Type B pancreatic cell (in vitro differentiated cells): ENCODE measurements at regions not wholly inside any gene's neighbourhood (a gene's known extent, or its start where the extent isn't known, plus 50 kb on each side); places are given as distances from the start of the nearest gene placed in this dataset.

Experiments
- DNase-seq: peaks from one replicate; pipeline ENCODE4 v3.0.0; 2021; ENCODE audit warnings: mixed read lengths; ENCODE audit not compliant: unreplicated experiment; ENCODE audit errors: extremely low spot score
- H3K27ac Mint-ChIP-seq: 2 replicates; pipeline ENCODE4 v1.8.0; 2021; ENCODE audit warnings: mild to moderate bottlenecking, mixed read lengths
- H3K27me3 Mint-ChIP-seq: 2 replicates; pipeline ENCODE4 v1.8.0; 2021; ENCODE audit warnings: mixed read lengths
- H3K36me3 Mint-ChIP-seq: 2 replicates; pipeline ENCODE4 v1.8.0; 2021; ENCODE audit warnings: mixed read lengths
- H3K4me1 Mint-ChIP-seq: one replicate; pipeline ENCODE4 v1.8.0; 2021; ENCODE audit warnings: mixed read lengths; ENCODE audit not compliant: unreplicated experiment
- H3K4me3 Mint-ChIP-seq: 2 replicates; pipeline ENCODE4 v1.8.0; 2021; ENCODE audit warnings: mild to moderate bottlenecking, mixed read lengths
- H3K9me3 Mint-ChIP-seq: 2 replicates; pipeline ENCODE4 v1.8.0; 2021; ENCODE audit warnings: mixed read lengths
- TF ChIP-seq, protein P1 (sequence below): fragments of 200-600 bp; sonication (generic); conservative IDR thresholded peaks from 2 replicates; pipeline ENCODE4 v1.5.0; 2021; ENCODE audit warnings: antibody characterized with exemption, mild to moderate bottlenecking

GRCh38 chr12:127984386-127985055 is 282.4 kb upstream of the TMEM132C start:
- peaks cover 3% of the 10 kb centered on the region for H3K36me3 Mint-ChIP-seq
- H3K4me1 Mint-ChIP-seq, result peaks cover 27% of the 10 kb centered on the region
- DNase-seq, result no peak
- peaks cover 3% of the 10 kb centered on the region for H3K27me3 Mint-ChIP-seq
- no peak overlapping the region for H3K4me3 Mint-ChIP-seq
- H3K9me3 Mint-ChIP-seq, result no peaks in the 10 kb centered on the region
- TF ChIP-seq, protein P1, sequence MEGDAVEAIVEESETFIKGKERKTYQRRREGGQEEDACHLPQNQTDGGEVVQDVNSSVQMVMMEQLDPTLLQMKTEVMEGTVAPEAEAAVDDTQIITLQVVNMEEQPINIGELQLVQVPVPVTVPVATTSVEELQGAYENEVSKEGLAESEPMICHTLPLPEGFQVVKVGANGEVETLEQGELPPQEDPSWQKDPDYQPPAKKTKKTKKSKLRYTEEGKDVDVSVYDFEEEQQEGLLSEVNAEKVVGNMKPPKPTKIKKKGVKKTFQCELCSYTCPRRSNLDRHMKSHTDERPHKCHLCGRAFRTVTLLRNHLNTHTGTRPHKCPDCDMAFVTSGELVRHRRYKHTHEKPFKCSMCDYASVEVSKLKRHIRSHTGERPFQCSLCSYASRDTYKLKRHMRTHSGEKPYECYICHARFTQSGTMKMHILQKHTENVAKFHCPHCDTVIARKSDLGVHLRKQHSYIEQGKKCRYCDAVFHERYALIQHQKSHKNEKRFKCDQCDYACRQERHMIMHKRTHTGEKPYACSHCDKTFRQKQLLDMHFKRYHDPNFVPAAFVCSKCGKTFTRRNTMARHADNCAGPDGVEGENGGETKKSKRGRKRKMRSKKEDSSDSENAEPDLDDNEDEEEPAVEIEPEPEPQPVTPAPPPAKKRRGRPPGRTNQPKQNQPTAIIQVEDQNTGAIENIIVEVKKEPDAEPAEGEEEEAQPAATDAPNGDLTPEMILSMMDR, result no peak
- no peak overlapping the region for H3K27ac Mint-ChIP-seq

GRCh38 chr12:127987199-127987901 is 279.6 kb upstream of the TMEM132C start:
- Mint-ChIP-seq H3K9me3 (no peaks in the 10 kb centered on the region), H3K4me3 (no peak overlapping the region), H3K27me3 (no peaks in the 10 kb centered on the region), H3K4me1 (peaks cover 22% of the 10 kb centered on the region), H3K36me3 (no peaks in the 10 kb centered on the region), H3K27ac (no peak overlapping the region)
- TF ChIP-seq, protein P1, result no peak
- DNase-seq, result no peak

DNA sequence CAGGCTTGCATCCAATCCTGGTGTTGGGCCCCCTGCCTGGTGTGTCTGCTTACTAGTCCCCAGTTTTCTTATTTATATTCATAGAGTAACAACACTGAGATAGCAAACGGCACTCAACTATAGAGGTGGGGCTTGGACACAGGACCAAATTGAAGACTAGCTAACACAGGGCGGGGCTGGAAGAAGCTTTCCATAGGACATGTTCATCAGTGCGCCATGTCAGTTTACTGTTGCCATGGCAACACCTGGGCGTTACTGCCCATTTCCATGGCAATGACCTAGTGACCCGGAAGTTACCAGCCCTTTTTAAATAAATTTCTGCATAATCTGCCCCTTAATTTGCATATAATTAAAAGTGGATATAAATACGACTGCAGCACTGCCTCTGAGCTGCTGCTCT is 275.5 kb upstream of the TMEM132C start:
- TF ChIP-seq, protein P1, result no peak
- no peaks in the 10 kb centered on the region for H3K36me3 Mint-ChIP-seq
- H3K4me1 Mint-ChIP-seq, result peaks cover 14% of the 10 kb centered on the region
- H3K4me3 Mint-ChIP-seq, result no peak overlapping the region
- H3K9me3 Mint-ChIP-seq, result peaks cover 3% of the 10 kb centered on the region
- DNase-seq, result no peak
- no peak overlapping the region for H3K27ac Mint-ChIP-seq
- H3K27me3 Mint-ChIP-seq, result no peaks in the 10 kb centered on the region

DNA sequence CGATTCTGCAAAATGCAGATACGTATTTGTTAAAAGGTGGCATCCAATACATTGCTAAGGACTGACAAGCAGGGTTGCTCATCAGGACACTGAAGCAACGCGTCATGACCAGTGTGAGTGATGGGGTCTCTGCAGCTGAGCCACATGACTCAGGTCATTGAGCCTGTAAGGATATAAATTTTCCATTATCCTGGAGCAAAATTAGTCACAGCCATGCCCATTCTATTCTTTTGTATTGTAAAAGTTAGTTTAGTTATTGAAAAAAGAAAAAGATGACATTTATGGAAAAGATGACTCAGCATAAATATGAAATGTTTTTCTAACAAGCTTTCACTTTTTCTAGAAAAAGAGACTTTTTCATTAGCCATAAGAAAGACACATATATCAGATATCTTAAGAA is 268.0 kb upstream of the TMEM132C start:
- no peak overlapping the region for H3K4me3 Mint-ChIP-seq
- no peaks in the 10 kb centered on the region for H3K36me3 Mint-ChIP-seq
- TF ChIP-seq, protein P1, result no peak
- H3K27ac Mint-ChIP-seq, result no peak overlapping the region
- H3K27me3 Mint-ChIP-seq, result no peaks in the 10 kb centered on the region
- peaks cover 3% of the 10 kb centered on the region for H3K4me1 Mint-ChIP-seq
- no peak for DNase-seq
- H3K9me3 Mint-ChIP-seq, result no peaks in the 10 kb centered on the region

DNA sequence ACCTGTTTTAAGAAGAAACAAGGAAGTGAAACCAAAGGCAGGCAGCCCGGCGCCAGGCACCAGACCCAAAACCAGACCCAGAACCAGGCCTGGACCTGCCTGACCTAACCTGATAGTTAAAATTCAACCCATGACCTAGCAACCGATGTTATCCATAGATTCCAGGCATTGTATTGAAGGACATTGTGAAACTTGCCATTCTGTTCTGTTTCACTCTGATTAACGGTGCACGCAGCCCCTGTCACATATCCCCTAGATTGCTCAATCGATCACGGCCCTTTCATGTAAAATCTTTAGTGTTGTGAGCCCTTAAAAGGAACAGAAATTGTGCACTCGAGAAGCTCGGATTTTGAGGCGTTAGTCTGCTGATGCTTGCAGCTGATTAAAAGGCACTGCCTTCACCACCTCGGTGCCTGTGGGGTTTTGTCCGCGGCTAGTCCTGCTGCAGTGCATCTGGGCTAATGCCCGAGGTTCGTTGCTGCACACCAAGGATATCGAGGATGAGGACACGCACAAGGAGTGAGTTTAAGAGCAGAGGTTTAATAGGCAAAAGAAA is 262.5 kb upstream of the TMEM132C start:
- Mint-ChIP-seq H3K9me3 (no peaks in the 10 kb centered on the region), H3K4me3 (peak overlapping the region; percentile 5), H3K36me3 (no peaks in the 10 kb centered on the region), H3K4me1 (peaks cover 9% of the 10 kb centered on the region), H3K27me3 (no peaks in the 10 kb centered on the region), H3K27ac (no peak overlapping the region)
- DNase-seq, result no peak
- TF ChIP-seq, protein P1, result no peak
